H9 (cell line): ENCODE measurements at regions not wholly inside any gene's neighbourhood (a gene's known extent, or its start where the extent isn't known, plus 50 kb on each side); places are given as distances from the start of the nearest gene placed in this dataset.

Experiments used
- DNase-seq: peaks from one replicate; pipeline ENCODE4 v3.0.0-alpha.2; 2017
- H2AFZ ChIP-seq: one replicate; pipeline ENCODE4 v1.6.1; 2013; ENCODE audit warnings: mild to moderate bottlenecking, low read length, control low read depth, moderate library complexity
- H2AK5ac ChIP-seq: 2 replicates; pipeline ENCODE4 v1.6.1; 2013; ENCODE audit warnings: low read length, control low read depth, mixed read lengths; ENCODE audit not compliant: insufficient read length
- H2BK120ac ChIP-seq: one replicate; pipeline ENCODE4 v1.6.1; 2013; ENCODE audit warnings: low read depth, mild to moderate bottlenecking, low read length, control low read depth, inconsistent platforms; ENCODE audit not compliant: poor library complexity, severe bottlenecking
- H2BK12ac ChIP-seq: 2 replicates; pipeline ENCODE4 v1.6.1; 2013; ENCODE audit warnings: low read length, control low read depth, mixed read lengths, low read depth; ENCODE audit not compliant: insufficient read length
- H2BK15ac ChIP-seq: 2 replicates; pipeline ENCODE4 v1.6.1; 2013; ENCODE audit warnings: low read depth, low read length, control low read depth
- H2BK20ac ChIP-seq: one replicate; pipeline ENCODE4 v1.6.1; 2013; ENCODE audit warnings: low read depth, mild to moderate bottlenecking, low read length, control low read depth, inconsistent platforms; ENCODE audit not compliant: poor library complexity, severe bottlenecking
- H2BK5ac ChIP-seq: 2 replicates; pipeline ENCODE4 v1.6.1; 2013; ENCODE audit warnings: low read length, control low read depth, mixed read lengths; ENCODE audit not compliant: insufficient read length
- H3K14ac ChIP-seq: 2 replicates; pipeline ENCODE4 v1.6.1; 2013; ENCODE audit warnings: low read length, control low read depth; ENCODE audit not compliant: insufficient read depth
- H3K18ac ChIP-seq: 2 replicates; pipeline ENCODE4 v1.6.1; 2013; ENCODE audit warnings: low read depth, mild to moderate bottlenecking, mixed read lengths, low read length, control low read depth; ENCODE audit not compliant: insufficient read length
- H3K23ac ChIP-seq: 2 replicates; pipeline ENCODE4 v1.6.1; 2013; ENCODE audit warnings: low read length, control low read depth, mixed read lengths, low read depth; ENCODE audit not compliant: insufficient read length
- H3K23me2 ChIP-seq: 2 replicates; pipeline ENCODE4 v1.6.1; 2013; ENCODE audit warnings: low read depth, mild to moderate bottlenecking, mixed read lengths, low read length, control low read depth; ENCODE audit not compliant: insufficient read length, poor library complexity, severe bottlenecking
- H3K27ac ChIP-seq: 2 replicates; pipeline ENCODE4 v1.5.1; 2013; ENCODE audit warnings: low read length, control low read depth, mixed read lengths, low read depth; ENCODE audit not compliant: insufficient read length
- H3K27me3 ChIP-seq: 2 replicates; pipeline ENCODE4 v1.6.1; 2013; ENCODE audit warnings: low read length, control low read depth, inconsistent platforms; ENCODE audit not compliant: insufficient read depth
- H3K4ac ChIP-seq: 2 replicates; pipeline ENCODE4 v1.6.1; 2013; ENCODE audit warnings: low read depth, mild to moderate bottlenecking, control low read depth, inconsistent platforms, low read length, moderate library complexity
- H3K4me1 ChIP-seq: 2 replicates; pipeline ENCODE4 v1.6.1; 2013; ENCODE audit warnings: low read length, control low read depth, inconsistent platforms; ENCODE audit not compliant: insufficient read depth
- H3K4me2 ChIP-seq: 2 replicates; pipeline ENCODE4 v1.6.1; 2013; ENCODE audit warnings: low read length, control low read depth, mixed read lengths; ENCODE audit not compliant: insufficient read length, insufficient read depth
- H3K56ac ChIP-seq: 2 replicates; pipeline ENCODE4 v1.6.1; 2013; ENCODE audit warnings: low read depth, mild to moderate bottlenecking, mixed read lengths, low read length, control low read depth; ENCODE audit not compliant: insufficient read length
- H3K79me1 ChIP-seq: 2 replicates; pipeline ENCODE4 v1.6.1; 2013; ENCODE audit warnings: low read depth, mild to moderate bottlenecking, moderate library complexity, low read length, control low read depth, inconsistent platforms; ENCODE audit not compliant: insufficient read depth, poor library complexity, severe bottlenecking
- H3K79me2 ChIP-seq: 2 replicates; pipeline ENCODE4 v1.6.1; 2013; ENCODE audit warnings: low read length, control low read depth, inconsistent platforms; ENCODE audit not compliant: insufficient read depth
- H3K9ac ChIP-seq: 2 replicates; pipeline ENCODE4 v1.6.1; 2013; ENCODE audit warnings: low read length, control low read depth, mixed read lengths; ENCODE audit not compliant: insufficient read length; ENCODE audit errors: extremely low read depth
- H3K9me3 ChIP-seq: one replicate; pipeline ENCODE4 v1.6.1; 2013; ENCODE audit warnings: low read depth, low read length, inconsistent platforms; ENCODE audit not compliant: control insufficient read depth
- H3T11ph ChIP-seq: one replicate; pipeline ENCODE4 v1.6.1; 2013; ENCODE audit warnings: mild to moderate bottlenecking, low read length, control low read depth, inconsistent platforms
- H4K20me1 ChIP-seq: one replicate; pipeline ENCODE4 v1.6.1; 2013; ENCODE audit not compliant: control insufficient read depth, insufficient read length, insufficient read depth
- H4K5ac ChIP-seq: 2 replicates; pipeline ENCODE4 v1.6.1; 2013; ENCODE audit warnings: low read depth, mild to moderate bottlenecking, mixed read lengths, low read length, control low read depth; ENCODE audit not compliant: insufficient read length
- H4K8ac ChIP-seq: replicated peaks from 2 replicates; pipeline ENCODE4 v1.6.1; 2013; ENCODE audit warnings: low read length, control low read depth, mixed read lengths, low read depth; ENCODE audit not compliant: insufficient read length
- H4K91ac ChIP-seq: 2 replicates; pipeline ENCODE4 v1.6.1; 2013; ENCODE audit warnings: low read depth, mild to moderate bottlenecking, moderate library complexity, mixed read lengths, low read length, control low read depth; ENCODE audit not compliant: insufficient read length
- H3K27ac Mint-ChIP-seq, 3 experiments: 2 replicates in 2 of 3; 3 replicates in 1 of 3; pipeline ENCODE4 v1.8.0; 2020 to 2021; ENCODE audit warnings: mixed read lengths in 3 of 3, mild to moderate bottlenecking in 1 of 3, moderate library complexity in 1 of 3
- H3K27me3 Mint-ChIP-seq: 2 replicates; pipeline ENCODE4 v1.8.0; 2021; ENCODE audit warnings: low read depth, mild to moderate bottlenecking, moderate library complexity, mixed read lengths
- H3K36me3 Mint-ChIP-seq, 3 experiments: 2 replicates in 2 of 3; 3 replicates in 1 of 3; pipeline ENCODE4 v1.8.0; 2020 to 2021; ENCODE audit warnings: low read depth in 3 of 3, mixed read lengths in 3 of 3; ENCODE audit not compliant: insufficient read depth in 1 of 3
- H3K4me1 Mint-ChIP-seq, 2 experiments: 2 replicates each; pipeline ENCODE4 v1.8.0; 2020; ENCODE audit warnings: mixed read lengths in 2 of 2
- H3K4me3 Mint-ChIP-seq, 2 experiments: 2 replicates in 1 of 2; 3 replicates in 1 of 2; pipeline ENCODE4 v1.8.0; 2020 to 2021; ENCODE audit warnings: mild to moderate bottlenecking in 2 of 2, mixed read lengths in 2 of 2, moderate library complexity in 1 of 2
- H3K9me3 Mint-ChIP-seq, 2 experiments: 2 replicates in 1 of 2; 3 replicates in 1 of 2; pipeline ENCODE4 v1.8.0; 2020; ENCODE audit warnings: mild to moderate bottlenecking in 2 of 2, mixed read lengths in 2 of 2, moderate library complexity in 1 of 2
- CTCF ChIP-seq: fragments of 200-600 bp; sonication (generic); conservative IDR thresholded peaks from 3 replicates; pipeline ENCODE4 v1.8.0; 2021; ENCODE audit warnings: antibody characterized with exemption, mild to moderate bottlenecking
- WGBS: extraction: QIAGEN DNeasy Blood & Tissue Kit; methylation state at CpG from one replicate; pipeline ENCODE4 v1.1.7; 2013; ENCODE audit warnings: missing lambda C conversion rate, low lambda C conversion rate, mixed read lengths; ENCODE audit not compliant: insufficient read length; ENCODE audit errors: extremely low coverage; 5-methylcytosine and 5-hydroxymethylcytosine counted together

- Mint-ChIP-seq H3K9me3 (peaks cover 0 to 3% of the 10 kb centered on the region in 2 experiments; a peak in 3 of 5 replicates), H3K27ac (peak overlapping the region in 1 of 3 experiments; percentile 0; a peak in 1 of 7 replicates), H3K4me1 (no peaks in the 10 kb centered on the region), H3K27me3 (no peaks in the 10 kb centered on the region), H3K36me3 (peaks cover 0 to 3% (median 0%) of the 10 kb centered on the region in 3 experiments; a peak in 2 of 7 replicates), H3K4me3 (no peak overlapping the region)
- H4K91ac ChIP-seq, result no peak overlapping the region
- H3K79me2 ChIP-seq, result no peaks in the 10 kb centered on the region
- no peak overlapping the region for H2BK120ac ChIP-seq
- H3T11ph ChIP-seq, result no peak overlapping the region
- no peak overlapping the region for H3K23ac ChIP-seq
- H2BK20ac ChIP-seq, result no peak overlapping the region
- no peak overlapping the region for H3K18ac ChIP-seq
- H3K56ac ChIP-seq, result no peak overlapping the region
- no peaks in the 10 kb centered on the region for H3K4me1 ChIP-seq
- H2BK5ac ChIP-seq, result no peak overlapping the region
- no peak overlapping the region for H3K4me2 ChIP-seq
- H3K9ac ChIP-seq, result no peak overlapping the region
- DNase-seq, result no peak
- no peak overlapping the region for H3K14ac ChIP-seq
- no peak overlapping the region for H2AK5ac ChIP-seq
- H3K27ac ChIP-seq, result no peak overlapping the region
- WGBS, result no CpG with 5 or more reads among the region's 6 CpGs
- H2BK15ac ChIP-seq, result no peak overlapping the region
- no peak overlapping the region for H2AFZ ChIP-seq
- H4K8ac ChIP-seq, result no peak overlapping the region
- no peak overlapping the region for H3K4ac ChIP-seq
- H4K20me1 ChIP-seq, result no peaks in the 10 kb centered on the region
- no peaks in the 10 kb centered on the region for H3K27me3 ChIP-seq
- H2BK12ac ChIP-seq, result no peak overlapping the region
- no peaks in the 10 kb centered on the region for H3K9me3 ChIP-seq
- no peak overlapping the region for H4K5ac ChIP-seq
- no peaks in the 10 kb centered on the region for H3K23me2 ChIP-seq
- TF ChIP-seq CTCF, result no peak
- no peaks in the 10 kb centered on the region for H3K79me1 ChIP-seq
Measured at GRCh38 chr1:87765057-87765680, 436.5 kb downstream of the LMO4 start.
